ENCODE measurements at regions not wholly inside any gene's neighbourhood (a gene's known extent, or its start where the extent isn't known, plus 50 kb on each side); places are given as distances from the start of the nearest gene placed in this dataset.

GRCh38 chrX:20418379-20419150 is 151.9 kb upstream of the RPS6KA3 start:
- DNase-seq, result no peak

DNA sequence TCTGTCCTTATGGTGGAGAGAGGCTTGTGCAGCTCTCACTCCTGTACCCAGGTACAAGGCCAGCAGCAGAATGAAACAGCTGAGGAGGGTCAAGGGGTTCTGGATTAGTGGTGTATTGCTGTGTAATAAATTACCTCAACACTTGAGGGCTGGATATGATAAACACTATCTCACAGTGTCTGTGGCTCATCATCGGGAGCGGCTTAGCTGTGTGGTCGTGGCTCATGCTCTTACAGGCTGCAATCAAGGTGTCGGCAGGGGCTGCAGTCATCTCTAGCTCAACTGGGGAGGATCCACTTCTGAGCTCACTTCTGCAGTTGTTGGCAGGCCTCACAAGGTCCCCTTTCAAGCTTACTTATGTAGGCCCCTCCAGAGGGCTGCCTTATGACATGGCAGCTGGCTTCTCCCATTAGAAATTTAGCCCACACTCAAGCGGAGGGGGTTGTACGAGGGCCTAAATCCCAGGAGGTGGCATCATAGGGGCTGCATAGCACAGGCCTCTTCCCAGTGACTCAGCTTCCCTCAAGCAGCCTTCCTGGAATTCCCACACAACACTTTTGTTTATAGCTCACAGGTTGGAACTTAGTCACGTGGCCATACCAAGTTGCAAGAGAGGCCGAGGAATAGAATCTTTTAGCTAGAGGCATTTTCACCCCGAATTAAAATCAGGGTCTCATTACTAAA is 148.2 kb upstream of the RPS6KA3 start:
- no peak for DNase-seq

- DNase-seq, result no peak
Measured at GRCh38 chrX:20414066-20414465, 147.4 kb upstream of the RPS6KA3 start.

GRCh38 chrX:20412871-20413486 is 146.3 kb upstream of the RPS6KA3 start:
- DNase-seq, result no peak

DNA sequence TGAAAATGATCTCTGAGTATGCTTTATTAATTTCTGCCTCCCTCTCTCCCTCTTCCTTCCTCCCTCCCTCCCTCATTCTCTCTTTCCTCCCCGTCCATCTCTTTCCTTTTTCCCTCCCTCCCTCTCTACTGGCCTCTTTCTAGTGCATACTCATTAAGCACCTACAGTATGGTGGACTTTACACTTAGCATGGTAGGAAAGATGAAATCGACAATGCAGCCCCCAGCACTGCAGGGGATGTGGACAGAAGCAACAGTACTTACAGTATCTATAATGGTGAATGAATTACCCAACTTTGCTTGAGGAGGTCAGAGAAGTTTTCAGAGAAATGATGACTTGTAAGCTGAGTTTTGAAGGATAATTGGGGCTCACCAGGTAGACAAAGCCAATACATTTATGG is 143.8 kb upstream of the RPS6KA3 start:
- DNase-seq, result no peak

GRCh38 chrX:20409991-20410390 is 143.3 kb upstream of the RPS6KA3 start:
- DNase-seq, result no peak

DNA sequence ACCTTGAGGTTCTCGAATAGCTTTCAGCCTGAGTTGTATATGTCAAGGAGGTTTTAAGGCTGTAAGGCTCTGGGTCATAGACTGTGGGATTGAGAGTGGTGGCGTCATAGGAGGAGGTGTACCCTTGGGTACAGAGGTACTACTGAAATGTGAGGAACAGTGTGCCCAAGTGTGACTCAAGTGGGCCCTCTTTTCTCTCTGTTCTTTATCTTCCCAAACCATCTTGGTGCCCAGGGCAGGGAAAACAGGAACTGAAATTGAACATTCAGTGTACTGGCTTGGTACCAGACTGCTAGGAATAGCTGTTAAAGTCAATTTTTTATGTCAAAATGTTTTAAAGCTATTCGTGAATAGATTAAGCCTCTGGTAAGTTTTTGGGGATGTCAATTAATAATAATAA is 136.2 kb upstream of the RPS6KA3 start:
- no peak for DNase-seq

DNA sequence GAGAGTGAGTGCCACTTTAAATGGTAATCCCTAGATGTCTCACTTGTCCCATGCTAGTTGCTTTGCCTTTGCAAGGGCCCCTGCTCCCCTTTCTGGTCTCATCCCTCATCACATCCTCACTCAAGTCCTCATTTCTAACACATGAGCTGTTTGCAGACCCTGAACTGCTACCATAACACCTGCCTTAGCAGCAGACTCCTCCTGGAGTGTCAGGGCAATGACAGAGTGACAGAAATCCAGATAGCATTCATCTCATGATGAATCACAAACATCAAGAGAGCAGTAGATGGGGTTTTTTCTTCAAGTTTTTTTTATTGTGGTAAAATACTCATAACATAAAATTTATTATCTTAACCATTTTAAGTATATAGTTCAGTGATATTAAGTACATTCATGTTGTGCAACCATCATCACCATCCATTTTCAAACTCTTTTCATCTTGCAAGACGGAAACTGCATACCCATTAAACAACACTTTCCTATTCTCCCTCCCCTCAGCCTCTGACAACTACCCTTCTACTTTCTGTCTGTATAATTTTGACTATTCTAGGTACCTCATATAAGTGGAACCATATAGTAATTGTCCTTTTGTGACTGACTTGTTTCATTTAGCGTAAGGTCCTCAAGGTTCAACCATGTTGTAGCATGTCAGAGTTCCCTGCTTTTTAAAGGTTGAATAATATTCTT is 133.2 kb upstream of the RPS6KA3 start:
- DNase-seq, result no peak

- DNase-seq, result no peak
Measured at GRCh38 chrX:20397587-20397986, 130.9 kb upstream of the RPS6KA3 start.

GRCh38 chrX:20394451-20394850 is 127.7 kb upstream of the RPS6KA3 start:
- DNase-seq, result no peak

- no peak for DNase-seq
Measured at GRCh38 chrX:20393944-20394343, 127.2 kb upstream of the RPS6KA3 start.

GRCh38 chrX:20388594-20388993 is 121.9 kb upstream of the RPS6KA3 start:
- DNase-seq, result peak; percentile 54

DNA sequence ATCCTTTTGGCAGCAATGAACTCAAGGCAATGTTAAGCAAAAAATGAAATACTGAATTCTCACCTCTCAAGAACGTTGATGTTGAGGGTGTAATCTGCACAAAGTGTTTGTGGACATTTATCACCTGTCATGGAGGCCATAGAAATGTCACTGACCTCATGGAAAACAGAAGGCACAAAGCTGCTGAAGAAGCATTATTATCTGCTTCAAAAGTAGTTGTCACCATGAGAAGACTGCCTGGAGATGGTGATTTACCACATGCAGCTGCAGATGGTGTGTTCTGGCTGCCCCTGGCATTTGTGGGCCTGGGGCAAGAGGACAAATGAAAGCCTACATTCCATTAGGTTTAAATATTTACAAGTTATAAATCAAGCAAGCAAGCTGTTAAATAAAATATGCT is 116.8 kb upstream of the RPS6KA3 start:
- no peak for DNase-seq

GRCh38 chrX:20382518-20383297 is 116.0 kb upstream of the RPS6KA3 start:
- DNase-seq, result peak; percentile 9

- no peak for DNase-seq
Measured at GRCh38 chrX:20382082-20382481, 115.4 kb upstream of the RPS6KA3 start.

GRCh38 chrX:20378233-20378920 is 111.7 kb upstream of the RPS6KA3 start:
- peak; percentile 35 for DNase-seq

- DNase-seq, result peak; percentile 77
Measured at GRCh38 chrX:20374900-20375438, 108.3 kb upstream of the RPS6KA3 start.

- DNase-seq, result no peak
Measured at GRCh38 chrX:20374450-20374849, 107.7 kb upstream of the RPS6KA3 start.

DNA sequence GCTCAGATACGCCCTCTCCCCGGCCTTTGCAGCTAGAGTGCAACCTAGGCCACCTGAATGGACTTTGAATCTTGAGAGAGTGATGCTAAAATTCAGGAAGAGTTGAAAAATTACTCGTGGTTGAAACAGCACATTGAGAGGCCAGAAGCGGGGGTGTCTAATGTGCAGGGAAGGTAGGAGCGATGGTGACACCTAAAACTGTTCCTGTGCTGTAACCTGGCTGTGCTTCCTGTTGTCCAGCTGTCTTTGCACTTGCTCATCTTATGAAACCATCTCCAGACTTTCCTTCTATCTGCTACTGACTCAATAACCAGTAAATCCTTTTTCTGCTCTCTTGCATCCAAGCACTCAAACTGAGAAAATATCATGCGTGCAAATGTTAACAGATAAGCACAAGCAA is 106.4 kb upstream of the RPS6KA3 start:
- no peak for DNase-seq

DNA sequence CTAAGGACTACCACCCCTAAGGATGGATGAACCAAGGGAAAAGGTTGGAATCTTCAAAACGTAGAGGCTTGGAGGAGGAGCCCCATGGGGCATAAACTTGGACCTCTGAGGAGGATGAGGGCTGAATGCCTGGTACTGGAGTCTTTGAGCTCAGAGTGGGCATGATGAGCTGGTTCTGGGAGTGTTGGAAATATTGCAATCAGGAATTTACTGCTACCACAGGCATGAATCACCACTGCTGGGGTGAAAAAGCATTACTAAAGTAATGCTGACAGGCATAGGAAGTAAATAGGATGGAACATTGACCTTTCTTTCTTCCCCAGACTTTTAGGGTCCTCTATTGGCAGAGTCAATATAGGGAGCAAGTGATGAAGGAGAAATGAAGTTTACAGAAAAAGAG is 105.8 kb upstream of the RPS6KA3 start:
- no peak for DNase-seq

DNA sequence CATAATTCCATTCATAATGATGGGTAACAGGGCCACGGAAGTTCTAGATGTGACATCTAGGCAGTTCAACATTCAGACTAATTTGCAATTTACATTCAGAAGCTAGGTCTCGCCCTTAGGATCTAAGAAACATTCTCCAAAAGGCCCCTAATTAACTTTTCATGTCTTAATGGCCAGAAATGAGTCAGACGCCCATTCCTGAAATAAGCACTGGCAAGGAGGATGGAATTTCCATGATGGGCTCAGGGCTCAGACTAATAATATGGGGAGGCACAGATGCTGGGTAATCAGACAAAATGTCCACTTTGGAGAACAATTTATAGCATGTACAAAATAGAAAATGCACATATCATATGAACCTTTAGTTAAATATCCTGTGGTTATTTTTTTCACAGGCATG is 102.8 kb upstream of the RPS6KA3 start:
- no peak for DNase-seq

DNA sequence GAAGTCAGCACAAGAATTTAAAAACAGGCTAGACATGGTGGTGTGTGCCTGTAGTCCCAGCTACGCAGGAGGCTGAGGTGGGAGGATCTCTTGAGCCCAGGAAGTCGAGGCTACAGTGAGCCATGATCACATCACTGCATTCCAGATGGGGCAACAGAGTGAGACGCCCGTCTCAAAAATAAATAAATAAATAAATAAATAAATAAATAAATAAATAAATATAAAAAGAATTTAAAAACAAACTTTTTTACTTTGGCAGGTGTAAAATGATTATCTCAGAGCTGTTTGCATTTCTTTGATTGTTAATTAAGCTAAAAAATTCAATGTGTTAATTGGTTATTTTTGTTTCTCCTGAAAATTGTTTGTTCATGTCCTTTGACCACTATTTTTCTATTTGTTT is 97.5 kb upstream of the RPS6KA3 start:
- no peak for DNase-seq

Measured in OCI-M1 (cell line).